HS-5 (cell line): ENCODE measurements at regions not wholly inside any gene's neighbourhood (a gene's known extent, or its start where the extent isn't known, plus 50 kb on each side); places are given as distances from the start of the nearest gene placed in this dataset.
"Not testable (repeated sequence)": the region's sequence is repeated elsewhere in the genome, so short reads cannot be mapped to it uniquely, and the experiment has no call there.

Experiments used
- DNase-seq: peaks from one replicate; pipeline ENCODE4 v3.0.0-alpha.2; 2012; ENCODE audit warnings: low read depth

- DNase-seq, result not testable (repeated sequence)
These were observed 846.4 kb downstream of the RPIA start for GRCh38 chr2:89537862-89538261.

- not testable (repeated sequence) for DNase-seq
These were observed 852.6 kb downstream of the RPIA start for GRCh38 chr2:89544110-89544509.

- DNase-seq, result not testable (repeated sequence)
These were observed 887.7 kb downstream of the RPIA start for GRCh38 chr2:89579154-89579553.

- DNase-seq, result not testable (repeated sequence)
These were observed 891.3 kb downstream of the RPIA start for GRCh38 chr2:89582816-89583215.

GRCh38 chr2:89584046-89584445, 892.6 kb downstream of the RPIA start:
- DNase-seq, result not testable (repeated sequence)

GRCh38 chr2:89584868-89585557, 893.5 kb downstream of the RPIA start:
- DNase-seq, result not testable (repeated sequence)

GRCh38 chr2:89585558-89585920, 894.1 kb downstream of the RPIA start:
- peak; percentile 20 for DNase-seq

GRCh38 chr2:89599843-89600242, 908.4 kb downstream of the RPIA start:
- not testable (repeated sequence) for DNase-seq

GRCh38 chr2:89606514-89606913, 915.0 kb downstream of the RPIA start:
- DNase-seq, result not testable (repeated sequence)

- not testable (repeated sequence) for DNase-seq
These were observed 918.9 kb downstream of the RPIA start for GRCh38 chr2:89610207-89610926.

GRCh38 chr2:89610927-89611515, 919.5 kb downstream of the RPIA start:
- not testable (repeated sequence) for DNase-seq

- not testable (repeated sequence) for DNase-seq
These were observed 920.2 kb downstream of the RPIA start for GRCh38 chr2:89611710-89612109.

- not testable (repeated sequence) for DNase-seq
These were observed 957.8 kb downstream of the RPIA start for GRCh38 chr2:89649268-89649667.

- DNase-seq, result not testable (repeated sequence)
These were observed 987.8 kb downstream of the RPIA start for GRCh38 chr2:89679254-89679653.
